GM12878 (cell line): ENCODE measurements at regions not wholly inside any gene's neighbourhood (a gene's known extent, or its start where the extent isn't known, plus 50 kb on each side); places are given as distances from the start of the nearest gene placed in this dataset.

ENCODE experiments used
- ATAC-seq: fragments of 200-7000 bp; cut with Tn5 transposase; 3 replicates; pipeline ENCODE4 v1.9.1; 2020; ENCODE audit warnings: mild to moderate bottlenecking, moderate library complexity
- BruUV-seq: library from RNA; stranded (reverse); fragments of 400-500 nt; replicated peaks from 2 replicates; lab custom pipeline; 2021; lab: Mats Ljungman, UMichigan
- CTCF ChIA-PET: fragments of 300-600 bp; sonication (Branson Sonifier 250); formaldehyde crosslinking; extraction: SDS; loops from one replicate; lab custom pipeline; 2021; ENCODE audit warnings: inconsistent platforms; lab: Yijun Ruan, JAX
- POLR2A ChIA-PET: fragments of 350-600 bp; formaldehyde crosslinking; extraction: SDS; loops from one replicate; lab custom pipeline; 2021; ENCODE audit warnings: inconsistent platforms; lab: Charles Lee
- RAD21 ChIA-PET: fragments of 300-600 bp; sonication (Branson Sonifier 250); formaldehyde crosslinking; loops from one replicate; lab custom pipeline; 2023; ENCODE audit warnings: antibody characterized with exemption; ENCODE audit not compliant: unreplicated experiment; lab: Charles Lee
- SMC1A ChIA-PET: fragments of 300-600 bp; sonication (Branson Sonifier 250); formaldehyde crosslinking; loops from one replicate; lab custom pipeline; 2023; ENCODE audit not compliant: unreplicated experiment, uncharacterized antibody; lab: Charles Lee
- DNase-seq: peaks from one replicate; pipeline ENCODE4 v3.0.0-alpha.2; 2011; ENCODE audit warnings: low read depth, low spot score
- FAIRE-seq: peaks from 3 replicates; lab custom pipeline; 2011; peaks lifted over from hg19 to GRCh38; lab: Jason Lieb, UNC
- H2AFZ ChIP-seq: 2 replicates; pipeline ENCODE4 v1.6.0; 2011; ENCODE audit warnings: low read depth, low read length, control low read depth; ENCODE audit not compliant: control insufficient read depth
- H3K27ac ChIP-seq: 2 replicates; pipeline ENCODE4 v1.5.1; 2011; ENCODE audit warnings: control low read depth; ENCODE audit not compliant: control insufficient read depth, insufficient read depth
- H3K27me3 ChIP-seq, 2 experiments: replicated peaks in 1 of 2; 2 replicates each; pipeline versions ENCODE4 v1.6.0 to v1.6.1; 2011; ENCODE audit warnings: low read length in 1 of 2; ENCODE audit not compliant: control insufficient read depth in 2 of 2, insufficient read depth in 2 of 2
- H3K36me3 ChIP-seq, 2 experiments: 2 replicates each; pipeline ENCODE4 v1.5.1; 2011; ENCODE audit warnings: low read length in 1 of 2; ENCODE audit not compliant: control insufficient read depth in 2 of 2, insufficient read depth in 2 of 2
- H3K4me1 ChIP-seq: 2 replicates; pipeline ENCODE4 v1.6.1; 2011; ENCODE audit warnings: mild to moderate bottlenecking, low read length, moderate library complexity, mixed read lengths; ENCODE audit not compliant: control insufficient read depth, insufficient read depth
- H3K4me2 ChIP-seq: 2 replicates; pipeline ENCODE4 v1.6.0; 2011; ENCODE audit warnings: control low read depth; ENCODE audit not compliant: control insufficient read depth, insufficient read depth
- H3K4me3 ChIP-seq: fragments of 200-600 bp; sonication (generic); 2 replicates; pipeline ENCODE4 v1.5.1; 2016
- H3K79me2 ChIP-seq: 2 replicates; pipeline ENCODE4 v1.6.0; 2011; ENCODE audit warnings: low read length; ENCODE audit not compliant: control insufficient read depth, insufficient read depth
- H3K9ac ChIP-seq: 2 replicates; pipeline ENCODE4 v1.8.0; 2011; ENCODE audit warnings: low read length, control low read depth, mixed read lengths; ENCODE audit not compliant: control insufficient read depth, insufficient read depth
- H3K9me3 ChIP-seq: replicated peaks from 3 replicates; pipeline ENCODE4 v1.5.1; 2011; ENCODE audit warnings: mild to moderate bottlenecking, low read length; ENCODE audit not compliant: control insufficient read depth, insufficient read depth
- H4K20me1 ChIP-seq: 2 replicates; pipeline ENCODE4 v1.6.0; 2011; ENCODE audit not compliant: control insufficient read depth, insufficient read depth
- CTCF ChIP-seq, 3 experiments: IDR thresholded peaks in 2 of 3; conservative IDR thresholded peaks in 1 of 3; 2 replicates each; pipeline ENCODE4 v1.5.1; 2011; ENCODE audit warnings: low read depth in 3 of 3, low read length in 3 of 3, mild to moderate bottlenecking in 3 of 3, control low read depth in 2 of 3, moderate library complexity in 2 of 3, inconsistent platforms in 1 of 3, mixed read lengths in 1 of 3; ENCODE audit not compliant: control insufficient read depth in 2 of 3, insufficient read depth in 1 of 3; ENCODE audit errors: extremely low read depth in 1 of 3
- DPF2 ChIP-seq: fragments of 450-650 bp; IDR thresholded peaks from 2 replicates; pipeline ENCODE4 v1.6.1; 2017; ENCODE audit warnings: mild to moderate bottlenecking
- IKZF1 ChIP-seq: fragments of 450-650 bp; conservative IDR thresholded peaks from 2 replicates; pipeline ENCODE4 v1.6.1; 2017; ENCODE audit warnings: antibody characterized with exemption, mild to moderate bottlenecking
- MEF2B ChIP-seq: fragments of 450-650 bp; IDR thresholded peaks from 2 replicates; pipeline ENCODE4 v1.6.1; 2018; ENCODE audit warnings: mild to moderate bottlenecking, moderate library complexity; ENCODE audit not compliant: partially characterized antibody, poor library complexity, severe bottlenecking
- NR2C2 ChIP-seq: IDR thresholded peaks from 2 replicates; pipeline ENCODE4 v1.6.1; 2011; ENCODE audit warnings: borderline replicate concordance, low read depth; ENCODE audit not compliant: control insufficient read depth, insufficient read length
- RAD21 ChIP-seq: IDR thresholded peaks from 2 replicates; pipeline ENCODE4 v1.6.1; 2011; ENCODE audit warnings: mild to moderate bottlenecking, low read depth, low read length, moderate library complexity; ENCODE audit not compliant: insufficient read depth
- WGBS: methylation state at CpG from one replicate; pipeline ENCODE4 v1.1.6; 2016; ENCODE audit warnings: low lambda C conversion rate; ENCODE audit not compliant: insufficient replicate concordance, insufficient coverage; ENCODE audit errors: missing lambda C conversion rate; 5-methylcytosine and 5-hydroxymethylcytosine counted together
- in situ Hi-C: fragments of 300-500 bp; cut with MboI; formaldehyde crosslinking; loops from 9 replicates; pipeline ENCODE4 v1.14.3; 2018; ENCODE audit warnings: mixed read lengths
- intact Hi-C: fragments of 100-400 bp; cut with micrococcal nuclease; formaldehyde crosslinking; loops from one replicate; pipeline ENCODE4 v1.14.2; 2022; ENCODE audit not compliant: unreplicated experiment

- POLR2A ChIA-PET, result no interaction called here
- no TSS peak for BruUV-seq
- Histone ChIP-seq H3K27ac (no peak overlapping the region), H3K4me3 (no peak overlapping the region), H3K9ac (no peak overlapping the region), H3K36me3 (no peaks in the 10 kb centered on the region), H4K20me1 (no peaks in the 10 kb centered on the region), H3K4me1 (no peaks in the 10 kb centered on the region), H3K9me3 (no peaks in the 10 kb centered on the region), H2AFZ (no peak overlapping the region), H3K27me3 (0 out of 4 replicates have a peak, but pooled peaks cover 0 to 2% of the 10 kb centered on the region in 2 experiments), H3K79me2 (no peaks in the 10 kb centered on the region), H3K4me2 (no peak overlapping the region)
- intact Hi-C loops, result loop anchor here (1.0 kb wide), 1 partner anchor 84 kb away; no protein-coding TSS in a partner anchor
- CTCF ChIA-PET, result interaction anchor here (0.9 to 2.0 kb wide), 6 partner anchors 9 to 54 kb away, joined by 4 to 8 read pairs (median 4); no protein-coding TSS in a partner anchor
- SMC1A ChIA-PET, result no interaction called here
- RAD21 ChIA-PET, result no interaction called here
- WGBS, result 2% methylated on average over 8 of the region's 8 CpGs
- ATAC-seq (peak; percentile 94), DNase-seq (no peak), FAIRE-seq (no peak)
- in situ Hi-C loops, result no loop called here
- TF ChIP-seq CTCF (IDR thresholded peaks at IDR 0.05 in 2 of 3, conservative IDR thresholded peaks at IDR 0.05 in 1 of 3; ENCODE audit: control insufficient read depth in 2 of 3, extremely low read depth in 1 of 3, insufficient read depth in 1 of 3, low read depth in 3 of 3, low read length in 3 of 3) (peak; percentile 70 to 82 (median 81)), DPF2 (no peak), MEF2B (no peak), IKZF1 (no peak), NR2C2 (no peak), RAD21 (peak; percentile 46)
Measured at GRCh38 chr15:88331291-88331690, 74.8 kb upstream of the NTRK3 start.
